ENCODE measurements at regions not wholly inside any gene's neighbourhood (a gene's known extent, or its start where the extent isn't known, plus 50 kb on each side); places are given as distances from the start of the nearest gene placed in this dataset.
"Not testable (repeated sequence)": the region's sequence is repeated elsewhere in the genome, so short reads cannot be mapped to it uniquely, and the experiment has no call there.

- no peak for DNase-seq (ENCODE audit: low spot score)
- no peak overlapping the region for H3K4me2 ChIP-seq
- no peak overlapping the region for H3K9ac ChIP-seq
- no peak overlapping the region for H3K27ac ChIP-seq
- Mint-ChIP-seq H3K4me3 (no peak overlapping the region), H3K27ac (no peak overlapping the region), H3K9me3 (no peaks in the 10 kb centered on the region), H3K27me3 (ENCODE audit: insufficient read depth, low read depth) (no peaks in the 10 kb centered on the region), H3K36me3 (no peaks in the 10 kb centered on the region), H3K4me1 (peaks cover 13% of the 10 kb centered on the region)
- no peaks in the 10 kb centered on the region for H3K79me2 ChIP-seq (ENCODE audit: low read depth)
- H3K27me3 ChIP-seq: no peaks in the 10 kb centered on the region
- TF ChIP-seq EZH2 (IDR thresholded peaks at IDR 0.05) (no peak), CTCF (IDR thresholded peaks at IDR 0.05) (no peak), EZH2phosphoT487 (IDR thresholded peaks at IDR 0.05) (no peak)
- H3K36me3 ChIP-seq: no peaks in the 10 kb centered on the region
- H2AFZ ChIP-seq (replicated peaks): no peak overlapping the region
- no peaks in the 10 kb centered on the region for H3F3A ChIP-seq (ENCODE audit: low read depth)
- no peaks in the 10 kb centered on the region for H4K20me1 ChIP-seq (ENCODE audit: low read depth)
- no peaks in the 10 kb centered on the region for H3K9me3 ChIP-seq (ENCODE audit: low read depth)
- peaks cover 4% of the 10 kb centered on the region for H3K4me1 ChIP-seq
- no peak overlapping the region for H3K4me3 ChIP-seq
Observed at GRCh38 chr3:159301961-159302360, 500.1 kb downstream of the MFSD1 start.

GRCh38 chr3:159305017-159305416 lies 503.2 kb downstream of the MFSD1 start:
- no peaks in the 10 kb centered on the region for H3K9me3 ChIP-seq (ENCODE audit: low read depth)
- H3K4me2 ChIP-seq: no peak overlapping the region
- no peaks in the 10 kb centered on the region for H3K27me3 Mint-ChIP-seq (ENCODE audit: insufficient read depth, low read depth)
- no peak overlapping the region for H3K27ac ChIP-seq
- no peaks in the 10 kb centered on the region for H3K79me2 ChIP-seq (ENCODE audit: low read depth)
- H3K36me3 ChIP-seq: no peaks in the 10 kb centered on the region
- no peaks in the 10 kb centered on the region for H3K27me3 ChIP-seq
- H3K9ac ChIP-seq: no peak overlapping the region
- H3K4me3 ChIP-seq: no peak overlapping the region
- peaks cover 13% of the 10 kb centered on the region for H3K4me1 Mint-ChIP-seq
- no peaks in the 10 kb centered on the region for H3K9me3 Mint-ChIP-seq
- H3K4me3 Mint-ChIP-seq: no peak overlapping the region
- H3K36me3 Mint-ChIP-seq: no peaks in the 10 kb centered on the region
- TF ChIP-seq EZH2 (IDR thresholded peaks at IDR 0.05) (no peak), EZH2phosphoT487 (IDR thresholded peaks at IDR 0.05) (no peak), CTCF (IDR thresholded peaks at IDR 0.05) (no peak)
- H3K4me1 ChIP-seq: peaks cover 4% of the 10 kb centered on the region
- no peak overlapping the region for H2AFZ ChIP-seq (replicated peaks)
- no peak overlapping the region for H3K27ac Mint-ChIP-seq
- no peak for DNase-seq (ENCODE audit: low spot score)
- H3F3A ChIP-seq (ENCODE audit: low read depth): no peaks in the 10 kb centered on the region
- no peaks in the 10 kb centered on the region for H4K20me1 ChIP-seq (ENCODE audit: low read depth)

GRCh38 chr3:159316706-159317105 lies 514.9 kb downstream of the MFSD1 start:
- not testable (repeated sequence) for H3K4me1 Mint-ChIP-seq; H3K27me3 Mint-ChIP-seq (ENCODE audit: insufficient read depth, low read depth); H3K27ac ChIP-seq; H3K4me3 Mint-ChIP-seq; H3K27ac Mint-ChIP-seq; H3K9me3 Mint-ChIP-seq; H3K4me2 ChIP-seq; H3K9ac ChIP-seq; H4K20me1 ChIP-seq (ENCODE audit: low read depth); H3K4me3 ChIP-seq; H3K27me3 ChIP-seq; H3K9me3 ChIP-seq (ENCODE audit: low read depth); H3K36me3 ChIP-seq; H3F3A ChIP-seq (ENCODE audit: low read depth); H3K4me1 ChIP-seq; H3K79me2 ChIP-seq (ENCODE audit: low read depth); H3K36me3 Mint-ChIP-seq; H2AFZ ChIP-seq (replicated peaks); DNase-seq (ENCODE audit: low spot score)

GRCh38 chr3:159319156-159319555 lies 517.3 kb downstream of the MFSD1 start:
- no peak overlapping the region for H3K4me3 Mint-ChIP-seq
- no peaks in the 10 kb centered on the region for H3K9me3 Mint-ChIP-seq
- Histone ChIP-seq H3K9me3 (ENCODE audit: low read depth) (no peaks in the 10 kb centered on the region), H3K4me1 (no peaks in the 10 kb centered on the region), H3K4me3 (no peak overlapping the region), H3K36me3 (no peaks in the 10 kb centered on the region), H3K79me2 (ENCODE audit: low read depth) (no peaks in the 10 kb centered on the region), H3K9ac (no peak overlapping the region), H3K27ac (no peak overlapping the region), H2AFZ (replicated peaks) (no peak overlapping the region), H3K4me2 (no peak overlapping the region), H3F3A (ENCODE audit: low read depth) (no peaks in the 10 kb centered on the region), H3K27me3 (no peaks in the 10 kb centered on the region), H4K20me1 (ENCODE audit: low read depth) (no peaks in the 10 kb centered on the region)
- DNase-seq (ENCODE audit: low spot score): no peak
- no peak for TF ChIP-seq EZH2 (IDR thresholded peaks at IDR 0.05)
- no peak for TF ChIP-seq EZH2phosphoT487 (IDR thresholded peaks at IDR 0.05)
- TF ChIP-seq CTCF (IDR thresholded peaks at IDR 0.05): no peak
- no peak overlapping the region for H3K27ac Mint-ChIP-seq
- peaks cover 2% of the 10 kb centered on the region for H3K27me3 Mint-ChIP-seq (ENCODE audit: insufficient read depth, low read depth)
- no peaks in the 10 kb centered on the region for H3K36me3 Mint-ChIP-seq
- H3K4me1 Mint-ChIP-seq: no peaks in the 10 kb centered on the region
